NT2/D1 (cell line): ENCODE measurements at regions not wholly inside any gene's neighbourhood (a gene's known extent, or its start where the extent isn't known, plus 50 kb on each side); places are given as distances from the start of the nearest gene placed in this dataset.
A peak's percentile ranks its signal among the peaks of the same experiment; 100 is the strongest.
"Not testable (repeated sequence)": the region's sequence is repeated elsewhere in the genome, so short reads cannot be mapped to it uniquely, and the experiment has no call there.

Source experiments
- DNase-seq: peaks from one replicate; pipeline ENCODE4 v3.0.0-alpha.2; 2011; ENCODE audit warnings: low read depth, low spot score
- H3K27me3 ChIP-seq: 2 replicates; pipeline ENCODE4 v1.6.0; 2011; ENCODE audit warnings: mild to moderate bottlenecking; ENCODE audit not compliant: insufficient read length, insufficient read depth
- H3K36me3 ChIP-seq: 2 replicates; pipeline ENCODE4 v1.6.1; 2011; ENCODE audit warnings: mild to moderate bottlenecking, low read length, mixed read lengths; ENCODE audit not compliant: insufficient read depth, insufficient read length
- H3K4me1 ChIP-seq: 2 replicates; pipeline ENCODE4 v1.5.1; 2011; ENCODE audit not compliant: insufficient read depth, insufficient read length
- H3K4me3 ChIP-seq: 2 replicates; pipeline ENCODE4 v1.5.1; 2011; ENCODE audit warnings: low read depth; ENCODE audit not compliant: insufficient read length
- H3K9ac ChIP-seq: 2 replicates; pipeline ENCODE4 v1.6.0; 2011; ENCODE audit warnings: low read depth; ENCODE audit not compliant: insufficient read length
- H3K9me3 ChIP-seq: 2 replicates; pipeline ENCODE4 v1.5.1; 2011; ENCODE audit warnings: mild to moderate bottlenecking, low read length; ENCODE audit not compliant: insufficient read depth
- SUZ12 ChIP-seq: IDR thresholded peaks from 2 replicates; pipeline ENCODE4 v1.6.1; 2011; ENCODE audit not compliant: insufficient read length, insufficient read depth; ENCODE audit errors: extremely low read depth
- YY1 ChIP-seq: IDR thresholded peaks from 2 replicates; pipeline ENCODE4 v1.6.1; 2011; ENCODE audit not compliant: insufficient read length, insufficient read depth
- ZNF274 ChIP-seq: IDR thresholded peaks from 2 replicates; pipeline ENCODE4 v1.6.1; 2011; ENCODE audit warnings: mild to moderate bottlenecking, low read depth, low read length

DNA sequence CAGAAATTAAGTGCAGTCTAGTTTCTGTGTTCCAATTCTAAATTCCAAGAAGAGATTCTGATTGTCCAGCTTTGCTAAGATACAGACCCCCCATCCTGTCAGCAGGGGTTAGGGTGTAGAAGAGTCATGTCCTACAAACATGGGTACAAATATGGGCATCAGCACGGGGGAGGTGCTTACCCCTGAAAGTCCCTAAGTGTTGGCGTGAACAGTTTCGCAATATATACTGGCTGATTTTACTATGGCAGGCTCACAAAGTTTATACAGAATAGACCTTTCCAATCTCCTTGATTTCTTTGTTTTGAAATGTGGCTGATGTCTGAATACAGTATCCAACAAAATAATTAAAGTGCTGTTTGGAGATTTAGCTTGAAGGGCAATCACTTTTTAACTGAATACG is 71.6 kb upstream of the PPM1H start:
- no peaks in the 10 kb centered on the region for H3K4me1 ChIP-seq
- no peak for DNase-seq

DNA sequence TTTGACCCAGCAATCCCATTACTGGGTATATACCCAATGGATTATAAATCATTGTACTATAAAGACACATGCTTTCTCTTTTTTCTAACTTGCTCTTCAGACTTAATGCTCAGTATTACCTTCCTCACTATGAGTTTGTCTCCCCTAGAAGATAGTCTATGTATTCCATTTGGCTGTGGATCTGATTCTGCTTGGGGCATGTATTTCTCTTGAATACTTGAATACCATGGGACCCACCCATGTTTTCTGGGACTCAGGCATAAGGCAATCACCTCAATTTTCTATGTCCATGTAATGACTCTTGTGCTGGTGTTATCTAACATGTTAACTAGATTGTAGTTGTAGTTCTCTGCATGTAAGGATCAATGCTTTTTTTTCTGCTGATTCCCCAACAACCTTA is 70.4 kb upstream of the PPM1H start:
- TF ChIP-seq ZNF274 (no peak), SUZ12 (no peak), YY1 (no peak)

More for the DNA sequence above, 71.6 kb upstream of the PPM1H start:
- Histone ChIP-seq H3K4me3 (no peak overlapping the region), H3K27me3 (no peaks in the 10 kb centered on the region), H3K36me3 (no peaks in the 10 kb centered on the region), H3K9ac (no peak overlapping the region), H3K9me3 (no peaks in the 10 kb centered on the region)
- TF ChIP-seq YY1 (no peak), ZNF274 (no peak), SUZ12 (no peak)

DNA sequence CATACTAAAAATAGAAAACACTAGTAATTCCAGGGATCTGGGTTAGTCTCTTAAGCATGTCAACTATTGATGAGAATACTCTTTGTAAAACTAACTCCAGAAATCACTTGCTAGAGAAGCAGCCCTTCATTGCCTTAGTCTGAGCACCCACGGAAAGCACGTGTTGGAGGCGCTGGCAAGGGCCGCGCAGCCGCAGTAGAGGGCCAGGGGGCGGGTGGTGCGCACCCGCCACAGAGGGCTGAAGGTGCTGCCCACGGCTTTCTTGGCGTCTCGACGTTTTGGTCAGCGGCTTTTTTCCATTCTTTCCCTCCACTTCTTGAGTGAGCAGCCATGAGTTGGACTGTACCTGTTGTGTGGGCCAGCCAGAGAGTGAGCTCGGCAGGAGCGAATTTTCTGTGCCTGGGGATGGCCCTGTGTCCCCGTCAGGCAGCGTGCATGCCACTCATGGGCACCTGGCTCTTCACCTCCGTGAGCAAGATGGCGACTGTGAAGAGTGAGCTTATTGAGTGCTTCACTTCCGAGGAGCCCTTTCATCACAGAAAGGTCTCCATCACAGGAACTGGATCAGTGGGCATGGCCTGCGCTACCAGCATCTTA is 68.4 kb upstream of the PPM1H start:
- TF ChIP-seq YY1, result no peak
- TF ChIP-seq SUZ12, result no peak
- no peak for TF ChIP-seq ZNF274
- no peak overlapping the region for H3K9ac ChIP-seq
- no peaks in the 10 kb centered on the region for H3K9me3 ChIP-seq
- no peak overlapping the region for H3K4me3 ChIP-seq
- no peaks in the 10 kb centered on the region for H3K4me1 ChIP-seq
- no peaks in the 10 kb centered on the region for H3K36me3 ChIP-seq
- H3K27me3 ChIP-seq, result no peaks in the 10 kb centered on the region
- no peak for DNase-seq

More for the DNA sequence above, 70.4 kb upstream of the PPM1H start:
- no peak for DNase-seq
- Histone ChIP-seq H3K4me3 (no peak overlapping the region), H3K9ac (no peak overlapping the region), H3K9me3 (no peaks in the 10 kb centered on the region), H3K4me1 (no peaks in the 10 kb centered on the region), H3K27me3 (no peaks in the 10 kb centered on the region), H3K36me3 (no peaks in the 10 kb centered on the region)

DNA sequence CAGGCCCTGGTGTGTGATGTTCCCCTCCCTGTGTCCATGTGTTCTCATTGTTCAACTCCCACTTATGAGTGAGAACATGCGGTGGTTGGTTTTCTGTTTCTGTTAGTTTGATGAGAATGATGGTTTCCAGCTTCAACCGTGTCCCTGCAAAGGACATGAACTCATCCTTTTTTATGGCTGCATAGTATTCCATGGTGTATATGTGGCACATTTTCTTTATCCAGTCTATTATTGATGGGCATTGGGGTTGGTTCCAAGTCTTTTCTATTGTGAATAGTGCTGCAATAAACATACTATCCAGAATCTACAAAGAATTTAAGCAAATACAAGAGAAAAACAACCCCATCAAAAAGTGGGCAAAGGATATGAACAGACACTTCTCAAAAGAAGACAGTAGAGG is 67.1 kb upstream of the PPM1H start:
- not testable (repeated sequence) for H3K4me3 ChIP-seq, H3K27me3 ChIP-seq, H3K9ac ChIP-seq, DNase-seq, H3K9me3 ChIP-seq, H3K36me3 ChIP-seq, H3K4me1 ChIP-seq

DNA sequence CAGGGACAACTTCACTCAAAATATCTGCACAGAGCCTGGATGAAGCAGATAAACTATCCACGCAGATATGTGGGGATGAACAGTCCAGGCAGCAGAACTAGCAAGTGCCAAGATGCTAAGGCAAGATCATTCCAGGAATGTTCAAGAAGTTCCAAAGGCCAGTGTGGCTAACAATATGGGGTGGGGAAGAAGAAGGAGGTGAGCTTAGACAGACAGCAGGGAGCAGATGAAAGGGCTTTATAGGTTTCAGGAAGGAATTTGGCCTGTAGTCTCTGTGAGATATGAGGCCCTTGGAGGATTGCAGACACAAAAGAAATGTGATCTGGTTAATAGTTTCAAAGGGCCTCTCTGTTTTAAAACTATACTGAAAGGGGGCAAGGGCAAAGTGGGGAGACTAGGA is 63.5 kb upstream of the PPM1H start:
- no peaks in the 10 kb centered on the region for H3K27me3 ChIP-seq
- TF ChIP-seq SUZ12, result no peak
- TF ChIP-seq ZNF274, result no peak
- TF ChIP-seq YY1, result no peak
- H3K9ac ChIP-seq, result no peak overlapping the region
- H3K4me1 ChIP-seq, result no peaks in the 10 kb centered on the region
- H3K4me3 ChIP-seq, result no peak overlapping the region
- no peak for DNase-seq
- H3K36me3 ChIP-seq, result no peaks in the 10 kb centered on the region
- no peaks in the 10 kb centered on the region for H3K9me3 ChIP-seq

DNA sequence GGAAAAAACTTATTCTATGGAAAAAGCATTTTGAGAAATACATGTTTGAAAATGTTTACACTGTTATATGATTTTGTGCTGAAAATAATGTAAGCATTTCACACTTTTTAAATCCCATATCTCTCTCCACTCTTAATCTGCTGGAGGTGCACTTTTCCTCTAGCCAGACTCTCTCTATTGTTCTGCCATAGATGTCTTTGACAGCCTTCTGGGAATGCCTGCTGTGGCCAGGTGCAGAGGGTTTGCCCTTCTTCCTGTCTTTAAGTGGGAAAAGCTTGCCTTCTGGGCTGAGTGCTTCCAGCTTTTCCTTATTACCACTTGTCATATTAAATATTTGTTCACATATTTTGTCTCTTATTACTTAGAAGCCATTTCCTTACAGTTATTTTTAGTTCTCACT is 60.1 kb upstream of the PPM1H start:
- Histone ChIP-seq H3K27me3 (no peaks in the 10 kb centered on the region), H3K4me3 (no peak overlapping the region), H3K9me3 (no peaks in the 10 kb centered on the region), H3K9ac (no peak overlapping the region), H3K4me1 (no peaks in the 10 kb centered on the region), H3K36me3 (no peaks in the 10 kb centered on the region)
- peak; percentile 8 for DNase-seq
- TF ChIP-seq YY1 (no peak), SUZ12 (no peak), ZNF274 (no peak)

DNA sequence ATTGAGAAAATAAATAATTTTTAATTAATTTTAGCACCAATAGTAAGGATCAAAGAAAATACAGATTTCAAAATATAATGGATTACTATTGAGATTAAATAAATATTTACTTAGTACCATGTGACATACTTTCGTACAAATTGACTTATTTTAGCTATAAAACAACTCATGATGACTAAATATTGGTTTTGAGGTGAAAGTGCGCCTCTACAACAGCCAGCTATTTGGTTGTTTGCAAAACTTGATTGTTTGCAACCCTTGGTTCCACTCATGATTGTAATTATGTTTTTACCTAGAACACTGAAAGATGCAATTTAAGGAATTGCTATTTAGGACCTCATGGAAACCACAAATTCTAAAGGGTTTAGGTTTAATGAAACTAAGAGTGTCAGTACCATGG is 51.9 kb upstream of the PPM1H start:
- H3K4me1 ChIP-seq, result no peaks in the 10 kb centered on the region
- no peak overlapping the region for H3K4me3 ChIP-seq
- H3K27me3 ChIP-seq, result no peaks in the 10 kb centered on the region
- H3K9ac ChIP-seq, result no peak overlapping the region
- no peak for DNase-seq
- H3K9me3 ChIP-seq, result no peaks in the 10 kb centered on the region
- H3K36me3 ChIP-seq, result no peaks in the 10 kb centered on the region
- no peak for TF ChIP-seq YY1
- no peak for TF ChIP-seq SUZ12
- no peak for TF ChIP-seq ZNF274
